ENCODE measurements at regions not wholly inside any gene's neighbourhood (a gene's known extent, or its start where the extent isn't known, plus 50 kb on each side); places are given as distances from the start of the nearest gene placed in this dataset.

DNA sequence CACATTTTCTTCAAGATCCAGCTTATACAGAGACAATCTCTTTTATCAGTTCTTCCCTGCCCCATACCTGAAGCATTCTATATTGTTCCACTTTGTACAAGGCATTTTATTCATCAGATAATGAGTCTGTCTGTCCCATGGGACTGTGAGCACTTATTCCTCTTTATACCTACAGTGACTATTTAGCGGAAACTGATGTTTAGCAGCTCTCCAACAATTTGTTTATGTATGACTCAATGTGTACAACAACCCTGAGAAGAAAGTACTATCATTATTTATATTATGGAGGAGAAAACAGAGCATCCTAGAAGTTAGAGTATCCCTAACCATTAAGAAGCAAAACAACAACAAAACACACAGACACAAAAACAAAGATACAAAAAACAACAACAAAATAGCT lies 306.5 kb downstream of the PRDM5 start:
- H3K27me3 ChIP-seq (ENCODE audit: insufficient read depth, low read length, poor library complexity, severe bottlenecking): no peaks in the 10 kb centered on the region
- H3F3A ChIP-seq (ENCODE audit: low read depth): no peaks in the 10 kb centered on the region
- no peaks in the 10 kb centered on the region for H3K36me3 ChIP-seq (ENCODE audit: insufficient read depth, low read length)
- H3K4me1 ChIP-seq (ENCODE audit: insufficient read depth, low read length, poor library complexity, severe bottlenecking): no peaks in the 10 kb centered on the region
- H3K4me3 ChIP-seq (ENCODE audit: low read length, poor library complexity, severe bottlenecking): no peak overlapping the region
- TF ChIP-seq, protein P1, sequence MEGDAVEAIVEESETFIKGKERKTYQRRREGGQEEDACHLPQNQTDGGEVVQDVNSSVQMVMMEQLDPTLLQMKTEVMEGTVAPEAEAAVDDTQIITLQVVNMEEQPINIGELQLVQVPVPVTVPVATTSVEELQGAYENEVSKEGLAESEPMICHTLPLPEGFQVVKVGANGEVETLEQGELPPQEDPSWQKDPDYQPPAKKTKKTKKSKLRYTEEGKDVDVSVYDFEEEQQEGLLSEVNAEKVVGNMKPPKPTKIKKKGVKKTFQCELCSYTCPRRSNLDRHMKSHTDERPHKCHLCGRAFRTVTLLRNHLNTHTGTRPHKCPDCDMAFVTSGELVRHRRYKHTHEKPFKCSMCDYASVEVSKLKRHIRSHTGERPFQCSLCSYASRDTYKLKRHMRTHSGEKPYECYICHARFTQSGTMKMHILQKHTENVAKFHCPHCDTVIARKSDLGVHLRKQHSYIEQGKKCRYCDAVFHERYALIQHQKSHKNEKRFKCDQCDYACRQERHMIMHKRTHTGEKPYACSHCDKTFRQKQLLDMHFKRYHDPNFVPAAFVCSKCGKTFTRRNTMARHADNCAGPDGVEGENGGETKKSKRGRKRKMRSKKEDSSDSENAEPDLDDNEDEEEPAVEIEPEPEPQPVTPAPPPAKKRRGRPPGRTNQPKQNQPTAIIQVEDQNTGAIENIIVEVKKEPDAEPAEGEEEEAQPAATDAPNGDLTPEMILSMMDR (conservative IDR thresholded peaks at IDR 0.05; ENCODE audit: low read length): no peak
- H3K9ac ChIP-seq (ENCODE audit: low read depth, low read length, poor library complexity, severe bottlenecking): no peak overlapping the region
- no peaks in the 10 kb centered on the region for H3K79me2 ChIP-seq (ENCODE audit: insufficient read depth, low read length)
- H2AFZ ChIP-seq (ENCODE audit: low read length): no peak overlapping the region
- no peaks in the 10 kb centered on the region for H3K9me2 ChIP-seq (replicated peaks; ENCODE audit: low read depth, low read length)
- H4K20me1 ChIP-seq (ENCODE audit: insufficient read depth, low read length, poor library complexity, severe bottlenecking): no peaks in the 10 kb centered on the region
- H3K4me2 ChIP-seq (ENCODE audit: low read depth, low read length, poor library complexity, severe bottlenecking): no peak overlapping the region
- H3K9me3 ChIP-seq (ENCODE audit: insufficient read depth, low read depth, low read length): no peaks in the 10 kb centered on the region

DNA sequence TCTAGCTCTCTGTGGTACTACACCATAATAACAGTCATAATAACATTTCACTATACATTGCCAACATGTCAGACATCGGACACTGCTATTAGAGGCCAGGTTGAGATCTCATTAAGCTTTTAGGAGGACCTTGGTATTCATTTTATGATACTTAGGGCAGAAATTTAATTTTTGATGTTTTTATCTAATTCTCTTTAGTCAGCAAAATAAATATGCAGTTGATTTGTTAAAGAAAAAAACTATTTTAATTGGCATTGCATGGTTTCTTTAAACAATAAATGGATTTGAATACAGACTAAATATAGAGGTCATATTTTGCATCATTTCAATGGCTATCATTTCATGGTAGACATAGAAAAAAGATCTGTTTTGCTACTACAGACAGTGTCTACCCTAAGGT lies 308.7 kb downstream of the PRDM5 start:
- H4K20me1 ChIP-seq (ENCODE audit: insufficient read depth, low read length, poor library complexity, severe bottlenecking): no peaks in the 10 kb centered on the region
- H3K9ac ChIP-seq (ENCODE audit: low read depth, low read length, poor library complexity, severe bottlenecking): no peak overlapping the region
- TF ChIP-seq EZH2phosphoT487 (IDR thresholded peaks at IDR 0.05; ENCODE audit: borderline replicate concordance): no peak
- TF ChIP-seq, protein P1 (conservative IDR thresholded peaks at IDR 0.05; ENCODE audit: low read length): no peak
- H3K27me3 ChIP-seq (ENCODE audit: insufficient read depth, low read length, poor library complexity, severe bottlenecking): no peaks in the 10 kb centered on the region
- H3K79me2 ChIP-seq (ENCODE audit: insufficient read depth, low read length): no peaks in the 10 kb centered on the region
- H3K9me2 ChIP-seq (replicated peaks; ENCODE audit: low read depth, low read length): no peaks in the 10 kb centered on the region
- no peaks in the 10 kb centered on the region for H3K4me1 ChIP-seq (ENCODE audit: insufficient read depth, low read length, poor library complexity, severe bottlenecking)
- no peaks in the 10 kb centered on the region for H3F3A ChIP-seq (ENCODE audit: low read depth)
- no peaks in the 10 kb centered on the region for H3K9me3 ChIP-seq (ENCODE audit: insufficient read depth, low read depth, low read length)
- H3K4me2 ChIP-seq (ENCODE audit: low read depth, low read length, poor library complexity, severe bottlenecking): no peak overlapping the region
- H3K36me3 ChIP-seq (ENCODE audit: insufficient read depth, low read length): no peaks in the 10 kb centered on the region
- no peak overlapping the region for H2AFZ ChIP-seq (ENCODE audit: low read length)
- H3K4me3 ChIP-seq (ENCODE audit: low read length, poor library complexity, severe bottlenecking): no peak overlapping the region

DNA sequence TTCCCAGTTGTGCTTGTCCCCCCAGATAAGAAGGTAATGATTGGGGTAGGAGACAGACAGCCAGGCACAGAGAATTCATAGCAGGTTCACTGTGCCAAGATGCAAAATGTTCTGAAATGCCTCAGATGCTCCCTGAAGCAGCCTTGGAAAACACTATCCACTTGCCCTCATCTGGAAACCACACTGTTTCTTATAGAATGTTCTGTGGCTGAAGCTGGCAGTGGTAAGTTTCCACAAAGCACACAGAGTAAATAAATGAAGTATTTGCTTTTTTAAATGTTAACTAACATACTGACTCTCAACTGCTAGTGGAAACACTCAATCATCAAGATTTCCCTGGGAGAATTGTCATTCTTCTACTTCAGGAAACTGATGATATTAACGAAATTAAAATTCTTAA lies 311.4 kb downstream of the PRDM5 start:
- H3F3A ChIP-seq (ENCODE audit: low read depth): no peaks in the 10 kb centered on the region

More for the DNA sequence above, 311.4 kb downstream of the PRDM5 start:
- Histone ChIP-seq H3K4me2 (ENCODE audit: low read depth, low read length, poor library complexity, severe bottlenecking) (no peak overlapping the region), H3K9me2 (replicated peaks; ENCODE audit: low read depth, low read length) (no peaks in the 10 kb centered on the region), H3K4me3 (ENCODE audit: low read length, poor library complexity, severe bottlenecking) (no peak overlapping the region), H3K79me2 (ENCODE audit: insufficient read depth, low read length) (no peaks in the 10 kb centered on the region), H3K27me3 (ENCODE audit: insufficient read depth, low read length, poor library complexity, severe bottlenecking) (no peaks in the 10 kb centered on the region), H3K9me3 (ENCODE audit: insufficient read depth, low read depth, low read length) (no peaks in the 10 kb centered on the region), H3K36me3 (ENCODE audit: insufficient read depth, low read length) (no peaks in the 10 kb centered on the region), H3K4me1 (ENCODE audit: insufficient read depth, low read length, poor library complexity, severe bottlenecking) (no peaks in the 10 kb centered on the region), H3K9ac (ENCODE audit: low read depth, low read length, poor library complexity, severe bottlenecking) (no peak overlapping the region), H2AFZ (ENCODE audit: low read length) (no peak overlapping the region), H4K20me1 (ENCODE audit: insufficient read depth, low read length, poor library complexity, severe bottlenecking) (no peaks in the 10 kb centered on the region)
- no peak for TF ChIP-seq EZH2phosphoT487 (IDR thresholded peaks at IDR 0.05; ENCODE audit: borderline replicate concordance)
- TF ChIP-seq, protein P1 (conservative IDR thresholded peaks at IDR 0.05; ENCODE audit: low read length): no peak

Measured in Loucy (cell line).